Trophoblast cell (in vitro differentiated cells and primary cell): ENCODE measurements at regions not wholly inside any gene's neighbourhood (a gene's known extent, or its start where the extent isn't known, plus 50 kb on each side); places are given as distances from the start of the nearest gene placed in this dataset.
A peak's percentile ranks its signal among the peaks of the same experiment; 100 is the strongest.

Source experiments
- DNase-seq, 2 donors: peaks; one replicate each; pipeline ENCODE4 v3.0.0-alpha.2; 2016
- H2AFZ ChIP-seq: 2 replicates; pipeline ENCODE4 v1.6.1; 2013; ENCODE audit warnings: low read length, moderate library complexity, mild to moderate bottlenecking; ENCODE audit not compliant: insufficient read depth, poor library complexity
- H2AK5ac ChIP-seq: 2 replicates; pipeline ENCODE4 v1.6.1; 2013; ENCODE audit warnings: mild to moderate bottlenecking, low read length
- H2BK120ac ChIP-seq: 2 replicates; pipeline ENCODE4 v1.6.1; 2013; ENCODE audit warnings: low read length, mild to moderate bottlenecking, moderate library complexity; ENCODE audit not compliant: insufficient read depth, poor library complexity
- H2BK12ac ChIP-seq: 2 replicates; pipeline ENCODE4 v1.6.1; 2013; ENCODE audit warnings: mild to moderate bottlenecking, low read length, moderate library complexity
- H2BK5ac ChIP-seq: 2 replicates; pipeline ENCODE4 v1.6.1; 2013; ENCODE audit warnings: low read length, low read depth, moderate library complexity, mild to moderate bottlenecking; ENCODE audit not compliant: poor library complexity
- H3K14ac ChIP-seq: 2 replicates; pipeline ENCODE4 v1.6.1; 2013; ENCODE audit warnings: mild to moderate bottlenecking, low read length
- H3K18ac ChIP-seq: 2 replicates; pipeline ENCODE4 v1.6.1; 2013; ENCODE audit warnings: mild to moderate bottlenecking, low read length
- H3K23ac ChIP-seq: 2 replicates; pipeline ENCODE4 v1.6.1; 2013; ENCODE audit warnings: low read length
- H3K27ac ChIP-seq: 2 replicates; pipeline ENCODE4 v1.5.1; 2013; ENCODE audit warnings: low read depth, mild to moderate bottlenecking, inconsistent platforms, low read length, moderate library complexity
- H3K27me3 ChIP-seq: 2 replicates; pipeline ENCODE4 v1.6.1; 2013; ENCODE audit warnings: inconsistent platforms, mild to moderate bottlenecking, low read length, moderate library complexity; ENCODE audit not compliant: insufficient read depth
- H3K36me3 ChIP-seq, 2 experiments: 1 replicate in 1 of 2; 2 replicates in 1 of 2; pipeline ENCODE4 v1.6.1; 2013; ENCODE audit warnings: low read length in 2 of 2, mild to moderate bottlenecking in 2 of 2, moderate library complexity in 1 of 2; ENCODE audit not compliant: insufficient read depth in 2 of 2, control insufficient read depth in 1 of 2
- H3K4ac ChIP-seq: 2 replicates; pipeline ENCODE4 v1.6.1; 2013; ENCODE audit warnings: low read depth, mild to moderate bottlenecking, low read length, moderate library complexity
- H3K4me1 ChIP-seq, 2 experiments: 1 replicate in 1 of 2; 2 replicates in 1 of 2; pipeline ENCODE4 v1.6.1; 2013; ENCODE audit warnings: low read length in 2 of 2, mild to moderate bottlenecking in 2 of 2, moderate library complexity in 1 of 2; ENCODE audit not compliant: insufficient read depth in 2 of 2, control insufficient read depth in 1 of 2
- H3K4me2 ChIP-seq: 2 replicates; pipeline ENCODE4 v1.6.1; 2013; ENCODE audit warnings: inconsistent platforms, mild to moderate bottlenecking, low read length, moderate library complexity
- H3K4me3 ChIP-seq: 2 replicates; pipeline ENCODE4 v1.5.1; 2013; ENCODE audit warnings: mild to moderate bottlenecking, low read depth, low read length, inconsistent platforms
- H3K79me1 ChIP-seq: one replicate; pipeline ENCODE4 v1.6.1; 2013; ENCODE audit warnings: low read length
- H3K79me2 ChIP-seq: 2 replicates; pipeline ENCODE4 v1.6.1; 2013; ENCODE audit warnings: low read length, mild to moderate bottlenecking; ENCODE audit not compliant: control insufficient read depth, insufficient read depth, poor library complexity
- H3K9ac ChIP-seq: 2 replicates; pipeline ENCODE4 v1.6.1; 2013; ENCODE audit warnings: mild to moderate bottlenecking, low read length
- H3K9me3 ChIP-seq: 2 replicates; pipeline ENCODE4 v1.6.1; 2013; ENCODE audit warnings: low read depth, mild to moderate bottlenecking, control low read depth, inconsistent platforms, low read length; ENCODE audit not compliant: insufficient read depth
- H4K12ac ChIP-seq: 2 replicates; pipeline ENCODE4 v1.6.1; 2013; ENCODE audit warnings: low read depth, mild to moderate bottlenecking, low read length, moderate library complexity
- H4K8ac ChIP-seq: 2 replicates; pipeline ENCODE4 v1.6.1; 2013; ENCODE audit warnings: low read depth, mild to moderate bottlenecking, low read length, moderate library complexity
- H4K91ac ChIP-seq: one replicate; pipeline ENCODE4 v1.6.1; 2013; ENCODE audit warnings: low read depth, mild to moderate bottlenecking, low read length, moderate library complexity
- WGBS: extraction: QIAGEN DNeasy Blood & Tissue Kit; methylation state at CpG from one replicate; pipeline ENCODE4 v1.1.7; 2013; ENCODE audit warnings: missing lambda C conversion rate; ENCODE audit not compliant: insufficient read length, insufficient coverage; ENCODE audit errors: extremely low coverage; 5-methylcytosine and 5-hydroxymethylcytosine counted together

DNA sequence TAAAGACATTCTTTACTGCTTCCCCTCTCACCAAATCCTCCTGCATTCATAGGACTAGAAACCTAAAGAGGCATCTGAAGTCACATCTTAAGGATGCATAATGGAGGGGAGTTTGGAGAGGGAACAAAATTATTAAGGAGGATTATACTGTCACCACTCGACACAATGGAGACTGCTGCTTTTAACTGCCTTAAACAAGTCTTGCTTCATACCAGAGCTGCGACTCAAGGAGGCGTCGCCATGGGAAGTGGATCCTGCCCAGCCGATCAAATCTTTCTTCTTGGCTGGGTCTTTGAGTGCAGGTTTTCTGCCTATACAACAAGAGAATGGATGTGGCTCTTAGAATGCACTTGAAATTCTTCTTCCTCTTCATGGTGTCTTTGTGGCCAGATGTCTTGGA is 66.7 kb upstream of the FOXE1 start:
- H3K4ac ChIP-seq = no peak overlapping the region
- no peak overlapping the region for H3K18ac ChIP-seq
- no peak overlapping the region for H4K8ac ChIP-seq
- no peak overlapping the region for H4K91ac ChIP-seq
- no peaks in the 10 kb centered on the region for H3K79me1 ChIP-seq
- no CpG with 5 or more reads among the region's 5 CpGs for WGBS
- no peak overlapping the region for H2BK5ac ChIP-seq
- no peak overlapping the region for H2BK12ac ChIP-seq
- H3K27ac ChIP-seq = no peak overlapping the region
- no peak overlapping the region for H2AFZ ChIP-seq
- H3K9ac ChIP-seq = no peak overlapping the region
- no peak overlapping the region for H2AK5ac ChIP-seq
- peak in 1 of 2 donors; percentile 31 for DNase-seq
- H3K27me3 ChIP-seq = no peaks in the 10 kb centered on the region
- H3K4me1 ChIP-seq = peaks cover 2 to 3% of the 10 kb centered on the region in 2 experiments
- H3K23ac ChIP-seq = no peak overlapping the region
- no peaks in the 10 kb centered on the region for H3K79me2 ChIP-seq
- H4K12ac ChIP-seq = no peak overlapping the region
- H3K4me3 ChIP-seq = no peak overlapping the region
- no peaks in the 10 kb centered on the region for H3K9me3 ChIP-seq
- H2BK120ac ChIP-seq = no peak overlapping the region
- H3K14ac ChIP-seq = no peak overlapping the region
- H3K4me2 ChIP-seq = no peak overlapping the region
- no peaks in the 10 kb centered on the region for H3K36me3 ChIP-seq

DNA sequence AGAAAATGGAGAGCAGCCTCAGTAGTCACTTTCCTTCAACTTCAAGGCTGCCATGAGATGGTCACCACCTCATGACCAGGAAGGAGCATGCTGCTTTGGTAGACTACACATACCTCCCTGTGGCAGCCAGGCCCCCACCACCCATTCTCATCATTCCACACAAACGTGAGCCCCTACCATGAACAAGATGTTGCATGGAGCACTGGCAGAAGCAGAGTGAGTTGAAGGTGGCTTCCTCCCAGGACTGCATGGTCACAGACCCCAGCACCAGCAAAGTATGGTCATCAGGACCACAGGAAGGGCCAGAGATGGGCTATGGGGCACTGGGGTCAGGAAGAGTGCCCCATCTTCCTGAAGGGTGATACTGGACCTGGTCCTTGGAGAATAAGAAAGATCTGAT is 65.5 kb upstream of the FOXE1 start:
- Histone ChIP-seq H2AFZ (no peak overlapping the region), H2AK5ac (no peak overlapping the region), H2BK5ac (no peak overlapping the region), H3K4me3 (no peak overlapping the region), H2BK12ac (no peak overlapping the region), H3K79me2 (no peaks in the 10 kb centered on the region), H4K91ac (no peak overlapping the region), H3K14ac (no peak overlapping the region), H3K36me3 (no peaks in the 10 kb centered on the region), H3K27ac (no peak overlapping the region), H3K4me2 (no peak overlapping the region), H2BK120ac (no peak overlapping the region), H3K9ac (no peak overlapping the region), H4K12ac (no peak overlapping the region), H3K23ac (no peak overlapping the region), H3K9me3 (no peaks in the 10 kb centered on the region), H3K4ac (no peak overlapping the region), H3K4me1 (peaks cover 2 to 3% of the 10 kb centered on the region in 2 experiments), H3K79me1 (no peaks in the 10 kb centered on the region), H3K18ac (no peak overlapping the region), H3K27me3 (no peaks in the 10 kb centered on the region), H4K8ac (no peak overlapping the region)
- WGBS = no CpG with 5 or more reads among the region's 1 CpG
- DNase-seq = no peak

DNA sequence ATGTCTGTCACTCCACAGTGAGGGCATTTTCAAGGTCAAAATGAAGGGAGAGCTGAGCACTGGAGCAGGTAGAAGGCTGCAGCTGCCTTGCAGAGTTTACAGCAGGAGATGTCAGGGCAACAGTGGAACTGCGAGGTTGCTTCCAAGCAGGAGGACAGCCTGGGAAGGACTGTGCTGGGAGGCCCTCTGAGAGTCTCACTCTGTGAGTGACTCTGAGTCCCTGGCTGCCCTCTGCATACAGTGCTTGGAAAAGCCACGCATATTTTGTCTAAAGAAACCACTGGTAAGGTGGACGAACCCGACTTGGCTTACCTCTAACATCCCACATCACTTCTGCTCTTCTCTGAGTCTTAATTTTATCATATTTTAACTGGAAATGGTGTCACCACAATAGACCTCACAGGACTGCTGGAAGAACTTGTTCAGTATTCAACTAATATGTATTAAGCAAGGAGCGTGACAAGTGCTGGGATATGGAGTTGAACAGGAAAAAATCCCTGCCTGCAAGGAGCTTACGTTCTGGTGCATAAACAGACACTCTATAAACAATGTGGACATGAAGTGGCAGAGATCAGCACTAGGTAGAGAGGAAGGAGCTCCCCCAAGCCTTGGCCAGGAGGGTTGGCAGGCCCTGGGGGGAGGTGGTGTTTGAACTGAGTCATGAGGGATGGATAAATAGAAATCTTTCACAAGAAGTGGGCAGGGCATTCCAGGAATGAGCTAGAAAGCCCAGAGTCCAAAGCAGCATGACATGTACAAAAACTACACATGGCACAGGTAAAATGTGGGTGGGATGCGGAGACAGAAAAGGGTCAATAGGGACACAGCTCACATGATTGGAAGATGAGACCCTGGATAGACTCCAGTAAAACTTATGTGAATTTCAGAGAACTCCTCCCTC is 64.0 kb upstream of the FOXE1 start:
- Histone ChIP-seq H3K4me2 (no peak overlapping the region), H2BK120ac (no peak overlapping the region)

DNA sequence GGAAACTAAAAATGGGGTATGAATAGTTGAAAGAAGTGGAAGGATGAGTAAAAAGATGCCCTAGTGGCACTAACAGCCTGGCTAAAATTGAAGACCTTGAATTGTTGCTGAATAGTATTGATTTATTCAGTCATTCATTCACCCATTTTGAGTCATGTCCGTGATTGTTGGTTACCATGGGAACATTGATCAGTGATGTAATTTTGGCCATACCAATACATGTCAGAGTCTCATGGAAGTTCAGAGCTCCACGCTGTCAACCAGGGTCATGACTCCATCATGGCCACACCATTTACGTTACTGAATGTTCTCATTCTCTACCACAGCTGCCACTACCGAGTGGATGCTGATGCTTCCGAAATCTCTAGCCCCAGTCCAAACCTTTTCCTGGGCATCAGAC is 62.5 kb upstream of the FOXE1 start:
- H4K8ac ChIP-seq = no peak overlapping the region
- H3K14ac ChIP-seq = no peak overlapping the region
- H3K27ac ChIP-seq = no peak overlapping the region
- no peak overlapping the region for H3K18ac ChIP-seq
- H2BK5ac ChIP-seq = no peak overlapping the region
- DNase-seq = no peak
- no peak overlapping the region for H3K9ac ChIP-seq
- no peak overlapping the region for H2BK120ac ChIP-seq
- WGBS = no CpG with 5 or more reads among the region's 5 CpGs
- no peak overlapping the region for H3K23ac ChIP-seq
- no peaks in the 10 kb centered on the region for H3K36me3 ChIP-seq
- no peaks in the 10 kb centered on the region for H3K79me2 ChIP-seq
- no peak overlapping the region for H2AK5ac ChIP-seq
- no peak overlapping the region for H2BK12ac ChIP-seq
- H4K91ac ChIP-seq = no peak overlapping the region
- H3K79me1 ChIP-seq = no peaks in the 10 kb centered on the region
- H3K4me1 ChIP-seq = peaks cover 5 to 6% of the 10 kb centered on the region in 2 experiments
- H3K27me3 ChIP-seq = no peaks in the 10 kb centered on the region
- peaks cover under 1% of the 10 kb centered on the region for H3K9me3 ChIP-seq
- no peak overlapping the region for H3K4ac ChIP-seq
- H3K4me3 ChIP-seq = no peak overlapping the region
- no peak overlapping the region for H4K12ac ChIP-seq
- no peak overlapping the region for H3K4me2 ChIP-seq
- H2AFZ ChIP-seq = no peak overlapping the region

More for the DNA sequence above, 64.0 kb upstream of the FOXE1 start:
- no peak overlapping the region for H3K18ac ChIP-seq
- H3K9me3 ChIP-seq = no peaks in the 10 kb centered on the region
- no peak overlapping the region for H3K23ac ChIP-seq
- peaks cover 2 to 3% of the 10 kb centered on the region in 2 experiments for H3K4me1 ChIP-seq
- H3K4ac ChIP-seq = no peak overlapping the region
- no peaks in the 10 kb centered on the region for H3K36me3 ChIP-seq
- no peak overlapping the region for H2AFZ ChIP-seq
- no peak for DNase-seq
- H4K12ac ChIP-seq = no peak overlapping the region
- H3K79me2 ChIP-seq = no peaks in the 10 kb centered on the region
- no peak overlapping the region for H4K8ac ChIP-seq
- H3K27ac ChIP-seq = no peak overlapping the region
- WGBS = no CpG with 5 or more reads among the region's 7 CpGs
- H2BK12ac ChIP-seq = no peak overlapping the region
- H4K91ac ChIP-seq = no peak overlapping the region
- H3K14ac ChIP-seq = no peak overlapping the region
- no peaks in the 10 kb centered on the region for H3K79me1 ChIP-seq
- H2AK5ac ChIP-seq = no peak overlapping the region
- no peaks in the 10 kb centered on the region for H3K27me3 ChIP-seq
- H2BK5ac ChIP-seq = no peak overlapping the region
- no peak overlapping the region for H3K9ac ChIP-seq
- H3K4me3 ChIP-seq = no peak overlapping the region
